ENCODE measurements at regions not wholly inside any gene's neighbourhood (a gene's known extent, or its start where the extent isn't known, plus 50 kb on each side); places are given as distances from the start of the nearest gene placed in this dataset.

DNA sequence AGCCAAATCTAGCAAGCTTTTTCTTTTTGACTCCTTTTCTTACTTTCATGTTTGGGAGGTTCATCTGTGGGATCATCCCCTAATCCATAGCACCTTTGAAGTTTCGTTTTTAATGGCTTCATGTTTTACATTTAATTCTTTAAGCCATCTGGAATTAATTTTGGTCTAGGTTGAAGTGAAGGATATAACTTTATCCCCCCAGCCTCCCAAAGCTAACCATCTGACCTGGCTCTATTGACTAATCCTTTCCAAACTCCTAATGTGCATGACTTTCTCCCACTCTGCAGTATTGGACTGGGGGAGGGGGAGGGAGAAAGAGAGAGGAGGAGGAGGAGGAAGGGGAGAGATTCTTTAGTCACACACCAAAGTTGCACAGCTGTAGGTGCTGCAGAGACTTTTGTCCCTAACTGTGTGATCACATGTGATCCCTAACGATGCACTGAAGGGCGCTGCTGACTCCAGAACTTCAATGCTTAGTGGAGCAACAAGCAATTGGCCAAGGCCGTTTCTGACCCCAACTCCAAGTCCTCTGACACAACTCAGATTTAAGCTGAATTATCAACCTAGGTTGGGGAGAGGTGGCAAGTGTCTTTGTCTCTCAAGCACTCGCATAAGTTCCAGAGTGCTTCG is 191.6 kb downstream of the HUNK start:
- no peak for ATAC-seq
- Mint-ChIP-seq H3K9me3 (peaks cover 3 to 4% of the 10 kb centered on the region in 2 donors), H3K4me3 (no peak overlapping the region), H3K4me1 (no peaks in the 10 kb centered on the region), H3K27me3 (no peaks in the 10 kb centered on the region), H3K27ac (no peak overlapping the region)
- DNase-seq, result no peak

DNA sequence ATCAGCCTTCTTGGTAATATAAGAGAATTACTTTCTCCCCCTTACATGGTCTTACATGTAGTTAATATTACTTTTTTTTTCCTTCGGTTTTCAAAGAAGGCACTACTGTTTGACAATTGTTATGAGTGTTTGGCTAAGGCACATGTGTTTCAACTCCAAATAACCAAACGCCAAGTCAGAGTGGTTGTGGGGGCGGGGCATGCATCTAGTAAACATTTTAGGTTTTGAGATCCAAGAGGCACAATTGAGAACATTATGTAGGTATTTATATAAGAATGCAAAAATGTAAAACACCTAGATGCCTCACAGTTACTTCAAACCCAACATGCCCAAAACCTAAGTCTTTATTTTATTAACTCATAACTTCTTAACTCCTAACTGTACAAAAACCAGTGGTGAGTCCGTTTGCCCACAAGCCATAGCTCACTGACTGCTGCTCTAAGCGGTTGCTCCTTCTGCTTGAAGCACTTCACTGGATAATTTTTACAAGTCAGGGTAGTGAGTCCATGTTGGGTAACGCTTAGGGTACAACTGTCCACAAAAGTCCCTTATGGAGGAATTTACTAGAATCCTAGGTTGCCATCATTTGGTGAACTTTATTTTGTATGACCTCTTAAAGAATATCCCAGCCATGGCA is 189.9 kb downstream of the HUNK start:
- no peaks in the 10 kb centered on the region for H3K27me3 Mint-ChIP-seq
- peaks cover 4 to 11% of the 10 kb centered on the region in 2 donors for H3K9me3 Mint-ChIP-seq
- DNase-seq (no peak), ATAC-seq (no peak)
- no peaks in the 10 kb centered on the region for H3K4me1 Mint-ChIP-seq
- no peak overlapping the region for H3K27ac Mint-ChIP-seq
- H3K4me3 Mint-ChIP-seq, result no peak overlapping the region

DNA sequence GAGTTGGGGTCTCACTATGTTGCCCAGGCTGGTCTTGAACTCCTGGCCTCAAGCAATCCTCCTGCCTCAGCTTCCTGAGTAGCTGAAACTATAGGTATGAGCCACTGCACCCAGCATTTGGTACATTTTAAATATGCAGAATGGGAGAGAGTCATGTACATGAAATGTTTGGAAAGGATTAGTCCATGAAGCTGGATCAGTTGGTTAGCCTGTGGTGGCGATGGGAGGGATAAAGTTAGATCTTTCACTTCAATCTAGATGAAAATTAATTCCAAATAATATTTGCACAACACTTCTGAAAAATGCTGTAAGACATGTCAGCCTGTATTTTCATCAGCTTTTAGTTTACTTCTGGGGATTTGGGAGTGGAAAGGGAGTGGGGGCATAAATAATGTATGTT is 188.9 kb downstream of the HUNK start:
- H3K9me3 Mint-ChIP-seq, result peaks cover 4 to 11% of the 10 kb centered on the region in 2 donors
- H3K4me1 Mint-ChIP-seq, result no peaks in the 10 kb centered on the region
- H3K4me3 Mint-ChIP-seq, result no peak overlapping the region
- no peaks in the 10 kb centered on the region for H3K27me3 Mint-ChIP-seq
- ATAC-seq (no peak), DNase-seq (no peak)
- H3K27ac Mint-ChIP-seq, result no peak overlapping the region

DNA sequence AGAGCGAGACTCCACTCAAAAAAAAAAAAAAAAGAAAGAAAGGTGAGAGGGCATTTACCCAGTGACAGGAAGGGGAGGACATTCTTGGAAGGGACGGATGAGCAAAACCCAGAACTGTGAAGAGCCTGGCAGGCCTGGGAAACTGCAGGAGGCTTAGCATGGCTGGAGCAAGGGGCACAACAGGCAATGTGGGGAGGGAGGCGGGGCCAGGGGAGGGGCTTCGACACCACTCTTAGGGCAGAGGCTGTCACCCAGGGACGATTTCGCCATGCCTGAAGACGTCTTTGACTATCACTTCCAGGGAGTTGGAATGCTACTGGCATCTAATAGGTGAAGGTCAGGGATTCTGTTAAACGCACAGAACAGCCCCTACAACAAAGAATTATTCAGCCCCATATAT is 184.0 kb downstream of the HUNK start:
- ATAC-seq (no peak), DNase-seq (no peak)
- Mint-ChIP-seq H3K9me3 (peaks cover 8 to 24% of the 10 kb centered on the region in 2 donors), H3K4me1 (no peaks in the 10 kb centered on the region), H3K27ac (peak overlapping the region in 1 of 2 donors; percentile 59), H3K4me3 (no peak overlapping the region), H3K27me3 (no peaks in the 10 kb centered on the region)

DNA sequence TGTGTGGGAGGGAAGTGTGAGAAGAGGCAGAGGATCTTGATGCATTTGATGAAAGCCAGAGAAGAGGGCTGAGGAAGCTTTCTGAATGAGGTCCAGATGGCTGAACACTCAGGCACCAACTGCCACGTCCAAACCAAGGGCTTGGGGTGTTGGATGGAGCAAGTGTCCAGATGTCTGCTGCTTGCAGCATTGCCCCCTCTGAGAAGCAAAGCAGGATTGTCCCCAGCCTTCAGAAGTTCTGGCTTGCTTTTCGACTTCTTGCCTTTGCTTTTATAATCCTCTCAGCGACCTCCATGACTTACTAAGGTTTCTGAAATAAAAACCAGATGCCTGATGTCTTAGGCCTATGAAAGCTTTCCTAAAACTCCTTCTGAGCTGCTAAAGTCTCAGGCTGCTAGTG is 182.5 kb downstream of the HUNK start:
- Mint-ChIP-seq H3K9me3 (peaks cover 8 to 35% of the 10 kb centered on the region in 2 donors), H3K27ac (no peak overlapping the region), H3K4me3 (no peak overlapping the region), H3K27me3 (no peaks in the 10 kb centered on the region), H3K4me1 (no peaks in the 10 kb centered on the region)
- DNase-seq (no peak), ATAC-seq (no peak)

All from stimulated activated naive CD8-positive, alpha-beta T cell treated with anti-CD3 and anti-CD28 coated beads, Interleukin-15, amount 100 ng/mL, for 72 hours (primary cell).